IgD-negative memory B cell (primary cell): ENCODE measurements at regions not wholly inside any gene's neighbourhood (a gene's known extent, or its start where the extent isn't known, plus 50 kb on each side); places are given as distances from the start of the nearest gene placed in this dataset.

Experiments
- H3K27ac Mint-ChIP-seq, 3 donors: one replicate each; pipeline ENCODE4 v1.8.0; 2020 to 2022; ENCODE audit warnings: mild to moderate bottlenecking in 3 of 3, mixed read lengths in 3 of 3, moderate library complexity in 1 of 3
- H3K27me3 Mint-ChIP-seq: one replicate; pipeline ENCODE4 v1.8.0; 2021; ENCODE audit warnings: mixed read lengths
- H3K36me3 Mint-ChIP-seq: one replicate; pipeline ENCODE4 v1.8.0; 2020; ENCODE audit warnings: mild to moderate bottlenecking, mixed read lengths
- H3K4me1 Mint-ChIP-seq, 3 donors: one replicate each; pipeline ENCODE4 v1.8.0; 2020 to 2022; ENCODE audit warnings: mixed read lengths in 3 of 3, mild to moderate bottlenecking in 1 of 3
- H3K4me3 Mint-ChIP-seq, 4 donors: one replicate each; pipeline ENCODE4 v1.8.0; 2020 to 2022; ENCODE audit warnings: mild to moderate bottlenecking in 4 of 4, mixed read lengths in 4 of 4, moderate library complexity in 3 of 4
- H3K9me3 Mint-ChIP-seq, 3 donors: one replicate each; pipeline ENCODE4 v1.8.0; 2020 to 2021; ENCODE audit warnings: mixed read lengths in 3 of 3, mild to moderate bottlenecking in 1 of 3

DNA sequence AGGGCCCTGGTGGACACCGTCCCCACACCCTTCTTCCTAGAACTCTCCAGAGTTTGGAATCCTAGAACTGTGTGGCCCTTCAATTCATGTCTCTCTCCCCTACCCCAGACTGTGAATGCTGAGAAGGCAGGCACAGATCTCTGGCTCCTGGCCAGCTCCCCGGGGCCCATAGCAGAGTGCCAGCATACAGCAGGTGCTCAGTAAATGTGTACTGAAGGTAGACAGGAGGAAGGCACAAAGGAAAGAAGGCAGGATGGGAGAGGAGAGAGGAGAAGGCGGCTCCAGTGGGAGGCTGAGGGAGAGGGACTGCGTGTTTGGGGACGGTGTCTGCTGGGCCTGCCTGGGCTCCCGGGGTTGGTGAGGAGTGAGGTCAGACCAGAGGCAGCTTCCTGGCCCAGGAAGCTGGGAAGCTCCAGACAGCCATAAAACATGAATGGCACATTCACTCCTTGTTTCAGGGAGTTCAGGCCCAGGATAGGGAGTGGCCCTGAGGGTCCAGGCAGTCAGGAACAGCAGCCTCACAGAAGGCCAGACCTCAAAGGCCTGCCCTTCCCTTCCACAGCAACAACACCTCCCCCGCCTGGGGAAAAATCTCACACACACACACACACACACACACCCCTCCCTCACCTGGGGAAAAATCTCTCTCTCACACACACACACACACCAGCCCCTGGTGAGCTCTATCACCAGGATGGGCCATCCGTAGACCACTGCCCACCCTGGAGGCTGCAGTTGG is 137.1 kb upstream of the PRR20G start:
- Mint-ChIP-seq H3K27me3 (peaks cover 29% of the 10 kb centered on the region), H3K4me1 (no peaks in the 10 kb centered on the region)

DNA sequence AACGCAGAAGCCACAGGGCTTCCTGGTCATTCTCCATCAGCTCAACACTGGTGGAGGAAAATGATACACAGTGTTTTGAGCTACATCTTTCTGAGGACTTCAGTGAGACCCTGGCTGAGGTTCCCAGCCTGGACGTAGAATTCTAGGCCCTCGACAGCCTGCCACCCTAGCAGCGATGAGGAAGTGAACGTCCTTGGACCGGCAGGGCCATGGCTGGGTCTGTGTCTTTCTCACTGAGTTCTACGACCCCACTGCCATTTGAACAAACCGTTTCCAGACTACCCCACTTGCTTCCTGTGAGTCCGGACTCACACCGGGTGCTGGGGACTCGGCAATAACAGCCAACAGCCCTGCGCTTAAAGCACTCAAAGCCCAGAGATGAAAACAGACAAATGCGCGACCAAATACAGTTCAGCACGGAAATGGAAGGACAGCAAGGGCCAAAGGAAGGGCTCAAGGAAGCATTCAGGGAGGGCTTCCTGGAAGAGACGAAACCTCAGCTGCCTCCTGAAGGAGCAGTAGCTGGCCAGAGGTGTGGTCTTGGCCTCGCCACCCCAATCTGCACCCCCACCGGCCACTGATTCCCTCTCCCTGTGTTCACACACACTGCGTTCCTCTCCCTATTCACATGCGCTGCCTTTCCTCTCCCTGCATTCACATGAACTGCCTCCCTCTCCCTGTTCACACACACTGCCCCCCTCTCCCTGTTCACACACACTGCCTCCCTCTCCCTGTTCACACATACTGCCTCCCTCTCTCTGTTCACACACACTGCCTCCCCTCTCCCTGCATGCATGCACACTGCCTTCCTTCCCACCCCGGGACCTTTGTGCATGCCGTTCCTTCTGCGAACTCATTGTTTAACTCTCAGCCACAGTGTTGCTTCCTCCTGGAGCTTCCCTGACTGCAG is 136.3 kb upstream of the PRR20G start:
- H3K36me3 Mint-ChIP-seq: no peaks in the 10 kb centered on the region
- H3K4me1 Mint-ChIP-seq: no peaks in the 10 kb centered on the region
- H3K27me3 Mint-ChIP-seq: peaks cover 29% of the 10 kb centered on the region
- no peak overlapping the region for H3K27ac Mint-ChIP-seq
- no peak overlapping the region for H3K4me3 Mint-ChIP-seq
- H3K9me3 Mint-ChIP-seq: no peaks in the 10 kb centered on the region

More for the DNA sequence above, 137.1 kb upstream of the PRR20G start:
- Mint-ChIP-seq H3K27ac (no peak overlapping the region), H3K9me3 (no peaks in the 10 kb centered on the region), H3K4me3 (no peak overlapping the region), H3K36me3 (no peaks in the 10 kb centered on the region)

DNA sequence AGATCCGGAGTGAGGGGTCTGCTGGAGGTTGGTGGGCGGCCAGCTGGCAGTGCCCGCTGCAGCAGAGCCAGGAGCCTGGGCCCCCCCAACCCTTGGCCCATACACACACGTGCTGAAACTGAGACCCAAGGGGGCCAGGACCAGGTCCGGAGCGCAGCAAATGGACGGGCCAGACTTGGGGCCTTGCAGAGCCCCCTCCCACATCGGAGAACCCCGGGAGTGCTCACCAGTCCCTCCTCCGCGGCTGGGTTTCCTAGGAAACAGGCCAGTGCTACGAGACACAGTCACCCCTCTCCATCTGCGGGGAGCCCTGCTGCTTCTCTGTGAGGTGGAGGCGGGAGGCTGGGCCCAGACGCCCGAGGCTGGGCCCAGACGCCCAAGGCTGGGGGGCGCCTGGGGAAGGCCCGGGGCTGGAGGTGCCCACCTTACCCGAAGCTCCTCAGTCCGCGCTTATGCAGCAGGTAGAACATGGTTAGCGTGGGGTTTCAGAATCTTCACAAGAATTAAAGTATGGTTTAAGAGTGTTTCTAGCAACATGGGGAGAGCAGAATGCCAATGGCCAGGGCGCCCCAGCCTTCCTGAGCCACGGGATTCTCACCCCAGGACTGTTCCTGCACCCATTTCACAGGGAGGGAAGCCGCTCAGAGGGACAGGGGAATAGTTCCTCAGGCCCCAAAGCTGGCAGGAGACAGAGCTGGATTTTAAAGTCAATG is 135.0 kb upstream of the PRR20G start:
- H3K4me3 Mint-ChIP-seq: no peak overlapping the region
- no peaks in the 10 kb centered on the region for H3K36me3 Mint-ChIP-seq
- H3K9me3 Mint-ChIP-seq: no peaks in the 10 kb centered on the region
- H3K27me3 Mint-ChIP-seq: peaks cover 22% of the 10 kb centered on the region
- no peaks in the 10 kb centered on the region for H3K4me1 Mint-ChIP-seq
- no peak overlapping the region for H3K27ac Mint-ChIP-seq

DNA sequence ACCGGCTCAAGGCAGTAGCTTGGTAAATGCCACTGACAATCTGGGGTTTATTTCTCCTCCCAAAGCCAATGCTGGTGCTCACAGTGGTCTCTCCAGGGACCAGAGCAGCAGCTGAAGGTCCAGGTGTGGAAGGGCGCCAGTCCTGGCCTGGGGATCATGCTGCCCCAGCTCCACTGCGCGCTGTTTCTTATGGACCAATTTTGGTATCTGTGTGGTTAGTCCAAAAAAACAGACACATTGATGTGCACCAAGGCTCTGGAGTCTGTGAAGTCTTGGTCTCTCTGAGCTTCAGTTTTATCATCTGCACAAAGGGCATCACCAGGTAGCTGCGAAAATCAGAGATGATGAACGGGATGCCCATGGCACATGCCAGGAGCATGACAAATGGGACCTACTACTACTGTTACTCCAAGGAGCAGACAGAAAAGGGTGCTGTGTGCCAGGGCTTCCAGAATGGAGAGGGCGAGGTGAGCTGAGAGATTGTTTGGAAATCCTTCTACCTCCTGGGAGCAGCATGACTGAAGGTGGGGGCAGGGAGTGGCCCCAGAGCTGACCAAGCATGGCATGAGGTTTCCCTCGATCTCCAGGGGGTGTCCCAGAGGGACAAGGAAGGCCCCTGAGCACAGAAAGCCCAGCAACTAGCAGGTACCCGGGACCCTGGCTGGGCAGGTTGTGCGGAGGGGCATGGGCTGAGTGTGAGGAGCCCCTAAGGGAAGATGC is 134.3 kb upstream of the PRR20G start:
- H3K27me3 Mint-ChIP-seq: peaks cover 15% of the 10 kb centered on the region
- H3K9me3 Mint-ChIP-seq: no peaks in the 10 kb centered on the region
- H3K4me3 Mint-ChIP-seq: no peak overlapping the region
- no peak overlapping the region for H3K27ac Mint-ChIP-seq
- no peaks in the 10 kb centered on the region for H3K36me3 Mint-ChIP-seq
- no peaks in the 10 kb centered on the region for H3K4me1 Mint-ChIP-seq

DNA sequence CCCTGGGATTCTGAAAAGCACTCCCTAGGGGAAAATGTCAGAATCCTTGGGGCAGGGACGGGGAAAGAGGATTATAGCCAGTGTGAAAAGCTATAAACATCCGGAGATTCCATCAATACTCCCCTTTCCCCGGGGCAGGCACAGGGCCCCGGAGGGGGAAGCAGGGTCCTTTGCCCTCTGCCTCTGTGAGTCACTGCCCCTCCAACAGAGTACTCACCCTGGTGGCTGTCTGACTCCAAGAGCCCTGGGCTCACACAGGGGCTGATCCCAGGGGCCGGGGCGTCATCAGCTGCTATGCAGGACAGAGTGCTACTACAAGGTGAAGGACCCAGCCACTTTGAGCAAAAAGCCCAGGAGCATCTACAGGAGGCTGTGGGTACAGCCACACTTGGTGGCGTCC is 133.0 kb upstream of the PRR20G start:
- Mint-ChIP-seq H3K27ac (no peak overlapping the region), H3K36me3 (no peaks in the 10 kb centered on the region), H3K4me3 (no peak overlapping the region), H3K9me3 (no peaks in the 10 kb centered on the region), H3K27me3 (peaks cover 15% of the 10 kb centered on the region), H3K4me1 (no peaks in the 10 kb centered on the region)

DNA sequence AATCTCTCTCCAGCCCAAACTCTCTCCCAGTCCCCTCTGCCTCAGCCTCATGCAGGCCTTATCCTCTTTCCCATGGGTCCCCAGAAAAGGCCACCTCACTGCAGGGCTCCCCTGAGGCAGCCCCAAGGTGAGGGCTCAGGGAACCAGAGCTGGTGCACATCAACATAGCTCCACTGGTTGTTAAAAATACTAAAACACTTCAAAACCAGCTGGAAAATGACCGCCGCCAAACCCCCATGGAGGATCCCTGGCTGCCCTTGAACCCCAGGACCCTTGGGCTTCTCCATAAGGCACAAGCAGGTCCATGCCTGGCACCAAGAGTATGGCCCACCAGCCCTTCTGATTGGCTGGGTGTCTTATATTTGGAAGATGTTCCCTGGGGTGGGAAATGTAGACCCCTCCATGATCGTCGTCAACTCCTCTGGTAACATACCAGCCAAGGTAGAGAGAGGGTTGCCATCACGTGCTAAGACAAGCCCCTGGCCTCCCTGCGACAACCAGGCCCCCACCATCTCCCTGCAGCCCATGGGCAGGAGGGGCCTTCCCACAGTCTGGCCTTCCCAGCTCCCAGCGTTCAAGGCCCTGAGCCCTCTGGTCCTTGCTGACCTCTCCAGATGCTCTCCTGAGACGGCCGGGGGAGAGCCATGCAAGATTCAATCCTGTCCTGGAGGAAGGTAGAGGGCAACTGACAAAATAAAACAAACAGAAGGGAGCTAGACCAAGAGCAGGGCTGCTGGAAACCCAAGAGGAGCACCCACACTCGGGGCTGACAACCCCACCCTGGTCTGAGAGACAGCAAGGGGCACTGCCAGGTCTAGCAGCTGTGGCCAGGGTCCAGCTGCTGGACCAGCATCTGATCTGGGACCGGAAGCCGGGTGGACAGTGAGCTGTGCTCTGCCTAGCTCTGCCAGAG is 132.1 kb upstream of the PRR20G start:
- Mint-ChIP-seq H3K27ac (no peak overlapping the region), H3K9me3 (no peaks in the 10 kb centered on the region), H3K4me1 (no peaks in the 10 kb centered on the region), H3K4me3 (no peak overlapping the region), H3K36me3 (no peaks in the 10 kb centered on the region), H3K27me3 (peaks cover 15% of the 10 kb centered on the region)

DNA sequence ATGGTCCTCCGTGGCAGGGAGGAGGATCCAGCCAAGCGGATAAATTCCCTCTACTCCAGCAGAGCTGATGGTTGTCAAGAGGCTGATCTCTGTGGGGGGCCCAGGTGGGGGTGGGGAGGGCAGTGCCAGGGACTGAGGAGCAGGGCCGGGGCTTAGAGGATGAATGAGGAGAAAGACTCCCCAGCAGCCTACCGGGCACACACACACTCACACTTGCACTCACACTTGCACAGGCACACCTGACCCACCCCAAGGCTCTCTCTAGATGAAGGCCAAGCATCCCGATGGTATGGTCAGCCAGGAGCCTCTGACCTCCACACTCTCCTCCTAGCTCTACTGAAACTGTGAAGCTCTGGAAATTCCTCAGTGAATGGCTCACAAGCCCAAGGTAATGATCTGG is 131.3 kb upstream of the PRR20G start:
- no peak overlapping the region for H3K4me3 Mint-ChIP-seq
- no peaks in the 10 kb centered on the region for H3K9me3 Mint-ChIP-seq
- no peak overlapping the region for H3K27ac Mint-ChIP-seq
- H3K36me3 Mint-ChIP-seq: no peaks in the 10 kb centered on the region
- H3K4me1 Mint-ChIP-seq: no peaks in the 10 kb centered on the region
- peaks cover 17% of the 10 kb centered on the region for H3K27me3 Mint-ChIP-seq

DNA sequence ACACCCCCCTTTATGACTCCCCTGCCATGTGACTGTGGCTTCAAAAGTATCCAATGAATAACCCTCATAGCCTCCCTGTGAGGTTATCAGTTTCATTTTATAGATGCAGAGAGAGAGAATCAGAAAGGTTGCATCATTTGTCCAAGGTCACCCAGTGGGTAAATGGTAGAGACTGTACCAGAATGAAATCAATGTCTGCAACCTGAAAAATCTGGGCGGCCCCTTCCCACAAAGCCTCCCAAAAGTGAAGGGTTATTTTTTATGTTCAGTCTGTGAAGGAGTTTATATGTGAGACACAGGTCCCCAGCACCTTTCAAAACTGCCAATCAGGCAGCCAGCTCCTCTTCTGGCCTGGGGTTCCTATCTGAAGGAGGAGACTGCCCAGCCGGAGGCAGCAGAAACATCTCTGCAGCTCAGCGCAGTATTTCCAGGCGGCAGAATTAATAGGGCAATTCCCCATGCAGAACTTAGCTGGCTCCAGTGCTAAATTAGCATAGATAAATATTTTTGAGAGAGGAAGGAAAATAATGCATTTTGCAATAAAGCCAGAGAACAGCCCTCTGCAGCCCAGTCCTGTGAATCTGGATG is 130.8 kb upstream of the PRR20G start:
- no peaks in the 10 kb centered on the region for H3K9me3 Mint-ChIP-seq

DNA sequence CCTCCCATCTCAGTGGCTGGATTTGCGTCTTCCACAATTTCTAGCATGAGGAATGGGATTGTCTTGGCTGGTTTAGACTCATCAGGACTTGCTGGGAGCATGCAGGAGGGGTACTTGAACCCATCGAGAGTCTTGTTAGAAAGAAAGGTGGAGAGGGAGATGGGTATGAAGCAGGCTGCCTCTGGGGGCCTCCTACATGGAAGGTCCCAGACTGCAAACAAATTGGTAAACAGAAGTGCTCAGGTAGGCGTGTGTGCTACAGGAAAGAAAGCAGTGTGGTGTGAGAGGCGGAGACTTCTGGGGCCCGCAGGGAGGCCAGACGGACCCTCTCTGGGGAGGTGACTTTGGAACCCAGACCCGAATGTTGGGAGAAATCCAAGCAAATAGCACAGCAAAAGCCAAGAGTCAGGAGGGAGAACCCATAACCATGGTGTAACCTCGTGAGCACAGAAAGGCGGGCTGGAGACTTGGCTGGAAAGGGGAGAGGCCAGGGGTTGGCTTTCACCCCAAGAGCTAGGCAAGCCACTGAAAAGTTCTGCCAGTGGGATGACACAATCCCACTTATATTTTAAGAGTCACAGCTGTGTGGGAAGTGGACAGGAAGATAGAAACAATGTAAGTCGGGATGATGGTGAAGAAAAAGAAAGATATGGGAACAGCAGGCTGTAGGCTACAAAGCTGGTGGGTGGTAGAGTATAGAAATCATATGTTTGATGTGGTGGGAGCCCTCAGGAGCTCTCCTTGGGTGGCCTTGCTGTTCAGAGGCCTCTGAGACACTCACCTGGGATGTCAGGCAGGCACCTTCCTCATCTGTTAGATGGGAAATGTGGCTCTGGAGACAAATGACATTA is 130.1 kb upstream of the PRR20G start:
- Mint-ChIP-seq H3K9me3 (no peaks in the 10 kb centered on the region), H3K36me3 (no peaks in the 10 kb centered on the region), H3K4me1 (no peaks in the 10 kb centered on the region), H3K27me3 (peaks cover 18% of the 10 kb centered on the region), H3K27ac (no peak overlapping the region), H3K4me3 (no peak overlapping the region)

More for the DNA sequence above, 130.8 kb upstream of the PRR20G start:
- H3K27me3 Mint-ChIP-seq: peaks cover 18% of the 10 kb centered on the region
- no peak overlapping the region for H3K27ac Mint-ChIP-seq
- no peak overlapping the region for H3K4me3 Mint-ChIP-seq
- H3K36me3 Mint-ChIP-seq: no peaks in the 10 kb centered on the region
- H3K4me1 Mint-ChIP-seq: no peaks in the 10 kb centered on the region

DNA sequence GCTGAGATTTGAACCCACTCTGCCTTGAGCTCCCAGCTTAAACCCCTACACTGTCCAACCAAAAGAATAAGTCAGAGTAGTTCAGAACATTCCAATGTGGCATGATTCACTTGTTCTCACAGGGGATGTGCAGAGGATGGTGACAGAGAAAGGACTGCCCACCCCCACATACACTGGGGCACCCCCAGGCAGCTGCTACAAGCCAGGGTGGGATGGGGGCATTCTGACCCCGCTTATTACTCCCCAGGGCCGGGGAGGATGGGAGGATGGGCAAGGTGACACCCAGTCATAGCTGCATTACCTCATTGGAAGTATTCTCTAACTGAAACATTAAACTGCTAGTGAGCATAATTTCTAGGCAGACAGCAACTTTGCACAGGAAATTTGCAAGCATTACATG is 126.0 kb upstream of the PRR20G start:
- Mint-ChIP-seq H3K4me1 (no peaks in the 10 kb centered on the region), H3K27me3 (peaks cover 13% of the 10 kb centered on the region)

DNA sequence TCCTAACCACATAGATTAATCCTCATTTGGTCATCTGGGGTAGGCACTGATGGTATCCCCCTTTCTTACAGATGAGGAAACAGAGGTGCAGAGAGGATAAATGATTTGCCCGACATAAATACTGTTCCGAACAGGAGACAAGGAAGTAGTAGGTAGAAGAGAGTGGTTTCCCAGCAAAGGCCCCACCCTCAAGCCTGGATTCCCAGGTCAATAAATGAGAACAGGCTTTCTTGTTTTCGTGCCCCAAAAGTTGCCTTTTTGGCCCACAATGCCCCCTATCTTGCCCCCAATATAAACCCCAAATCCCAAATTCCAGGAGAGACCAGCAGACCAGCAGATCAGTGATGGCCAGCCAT is 125.5 kb upstream of the PRR20G start:
- H3K9me3 Mint-ChIP-seq: no peaks in the 10 kb centered on the region
- no peaks in the 10 kb centered on the region for H3K36me3 Mint-ChIP-seq
- H3K27ac Mint-ChIP-seq: no peak overlapping the region
- no peaks in the 10 kb centered on the region for H3K4me1 Mint-ChIP-seq
- no peak overlapping the region for H3K4me3 Mint-ChIP-seq
- peaks cover 13% of the 10 kb centered on the region for H3K27me3 Mint-ChIP-seq

More for the DNA sequence above, 126.0 kb upstream of the PRR20G start:
- H3K9me3 Mint-ChIP-seq: no peaks in the 10 kb centered on the region
- H3K4me3 Mint-ChIP-seq: no peak overlapping the region
- H3K36me3 Mint-ChIP-seq: no peaks in the 10 kb centered on the region
- no peak overlapping the region for H3K27ac Mint-ChIP-seq

DNA sequence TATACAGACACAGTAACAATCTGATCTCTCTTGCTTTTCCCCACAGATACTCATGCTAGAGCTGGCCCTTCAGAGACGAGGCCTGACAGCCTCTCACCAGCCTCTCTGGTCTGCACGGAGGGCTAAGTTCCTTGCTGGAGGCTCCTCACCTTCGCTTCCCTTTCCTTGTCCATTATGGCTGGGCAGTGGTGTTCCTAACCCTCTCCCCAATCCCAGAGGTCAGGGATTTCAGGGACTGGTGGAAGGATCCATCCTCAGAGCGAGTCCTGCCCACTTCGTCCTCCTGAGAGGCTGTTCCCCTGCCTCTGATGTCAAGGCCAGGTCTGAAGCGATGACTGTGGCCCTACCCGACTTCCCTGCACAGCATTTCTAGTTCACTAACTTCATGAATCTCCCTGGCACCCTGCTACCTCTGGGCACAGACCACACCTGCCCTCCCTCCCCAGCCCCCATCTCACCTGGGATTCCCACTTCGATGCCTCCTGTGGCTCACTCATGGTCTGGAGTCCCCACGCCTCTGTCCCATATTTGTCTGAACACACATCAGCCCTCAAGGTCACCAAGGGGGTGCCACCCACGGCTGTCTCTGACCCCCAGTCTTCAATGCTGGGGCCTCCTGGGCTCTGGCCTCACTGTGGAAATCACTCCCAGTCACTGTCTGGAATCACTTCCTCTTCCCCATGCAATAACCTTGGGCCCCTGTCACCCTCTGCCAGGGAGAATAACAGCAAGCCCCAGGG is 124.9 kb upstream of the PRR20G start:
- Mint-ChIP-seq H3K27ac (peak overlapping the region in 1 of 3 donors; percentile 33), H3K4me3 (no peak overlapping the region), H3K36me3 (peaks cover 1% of the 10 kb centered on the region), H3K9me3 (no peaks in the 10 kb centered on the region), H3K27me3 (peaks cover 16% of the 10 kb centered on the region), H3K4me1 (no peaks in the 10 kb centered on the region)
